LoVo (cell line): ENCODE measurements at regions not wholly inside any gene's neighbourhood (a gene's known extent, or its start where the extent isn't known, plus 50 kb on each side); places are given as distances from the start of the nearest gene placed in this dataset.

ENCODE experiments used
- DNase-seq: peaks from one replicate; pipeline ENCODE4 v3.0.0-alpha.2; 2016; ENCODE audit warnings: low spot score

DNA sequence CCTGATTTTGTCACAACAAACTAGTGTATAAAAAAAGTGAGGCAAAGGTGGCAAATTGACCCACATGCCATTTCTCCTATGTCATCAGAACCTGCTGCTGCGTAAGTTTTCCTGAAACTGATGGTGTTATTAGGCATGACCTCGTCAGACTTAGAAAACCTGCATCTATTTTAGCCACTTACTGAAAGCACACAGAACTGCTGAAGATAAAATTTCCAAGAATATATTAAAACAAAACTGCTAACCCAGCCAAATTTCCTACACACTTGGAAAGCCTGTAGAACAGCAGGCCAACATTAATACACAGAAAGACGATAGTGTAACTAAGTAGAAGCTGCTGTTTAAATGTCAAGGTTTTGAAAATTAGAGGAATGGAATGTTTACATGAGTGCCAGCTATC, 674.5 kb upstream of the CXADR start:
- no peak for DNase-seq

DNA sequence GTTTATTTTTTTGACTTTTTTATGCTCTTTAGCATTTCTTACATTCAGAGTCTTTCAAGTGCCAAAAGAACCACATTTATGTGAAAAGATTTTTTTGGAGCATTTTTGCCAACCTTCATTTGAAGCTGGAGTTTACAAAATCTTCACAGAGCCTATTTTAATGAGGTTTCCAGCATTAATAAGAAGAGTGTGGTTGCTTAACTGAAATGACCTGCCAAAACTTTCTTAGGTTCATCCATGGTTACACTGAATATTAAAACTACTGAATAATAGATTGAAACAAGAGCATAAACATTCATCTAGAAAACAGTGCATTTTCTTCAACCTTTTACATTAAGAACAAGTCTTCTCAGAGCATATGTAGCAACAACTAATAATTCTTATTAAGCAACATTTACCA, 672.3 kb upstream of the CXADR start:
- DNase-seq, result no peak

DNA sequence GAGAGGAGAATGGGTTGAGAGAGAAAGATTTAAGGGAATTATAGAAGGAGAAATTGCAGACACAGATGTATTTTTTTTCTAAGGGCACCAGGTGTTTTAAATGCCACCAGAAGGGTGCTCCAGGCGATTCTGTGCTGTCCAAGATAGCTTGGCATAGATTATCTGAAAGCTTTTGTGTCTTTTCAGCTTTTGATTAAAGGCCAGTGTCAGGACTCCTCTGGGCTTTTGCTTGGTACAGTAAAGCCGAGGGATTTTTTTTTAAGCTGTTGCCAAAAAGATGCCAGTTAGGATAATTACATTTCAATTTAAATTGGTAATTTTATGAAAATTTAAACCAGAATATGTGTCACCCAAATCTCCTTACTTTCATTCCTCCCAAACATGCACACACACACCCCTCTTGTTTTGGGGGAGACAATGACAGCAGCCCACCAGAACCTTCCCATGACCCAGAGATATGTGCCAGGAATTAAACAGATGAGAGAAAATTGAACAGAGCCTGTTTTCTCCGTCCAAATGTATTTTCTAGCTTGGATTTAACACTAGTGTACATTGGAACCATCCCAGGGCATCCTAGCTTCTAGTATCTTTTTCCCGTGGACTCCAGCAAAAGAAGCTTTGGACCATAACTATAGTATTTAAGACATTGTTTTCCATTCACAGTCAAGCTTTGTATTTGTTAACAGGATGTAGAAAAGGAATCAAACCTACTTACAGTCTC, 670.7 kb upstream of the CXADR start:
- no peak for DNase-seq

DNA sequence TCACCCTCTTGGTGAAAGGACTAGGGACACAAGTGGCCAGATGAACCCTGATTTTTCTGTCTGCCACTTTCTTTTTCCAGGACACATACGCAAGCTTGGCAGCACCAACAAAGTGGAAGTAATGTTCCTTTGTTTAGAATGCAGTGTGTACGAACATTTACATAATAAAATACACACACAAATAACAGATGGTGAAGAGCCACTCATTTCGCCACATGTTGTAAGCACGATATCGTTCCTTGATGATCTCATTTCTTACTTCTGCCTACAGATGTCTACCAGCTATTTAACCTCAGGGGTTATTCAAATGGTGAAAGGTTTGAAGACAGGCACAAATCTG, 670.2 kb upstream of the CXADR start:
- no peak for DNase-seq

DNA sequence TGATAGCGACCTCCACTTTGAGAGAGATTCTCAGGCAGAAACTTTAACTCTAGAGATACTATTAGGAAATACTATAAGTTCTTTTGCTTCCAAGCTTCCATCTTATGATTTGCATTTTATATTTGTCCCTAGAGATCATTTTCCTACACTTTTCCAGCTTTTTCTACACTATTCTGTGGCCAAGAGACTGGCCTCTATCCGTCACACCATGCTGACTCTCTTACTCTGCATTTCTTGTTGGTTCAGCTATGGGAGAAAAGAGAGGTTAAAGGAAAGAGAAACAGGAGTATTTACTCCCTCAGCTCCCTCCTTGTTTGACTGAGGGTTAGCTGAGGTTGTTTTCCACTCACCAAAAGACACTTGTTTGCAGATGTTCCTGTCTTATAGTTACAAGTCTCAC, 665.6 kb upstream of the CXADR start:
- DNase-seq, result no peak

DNA sequence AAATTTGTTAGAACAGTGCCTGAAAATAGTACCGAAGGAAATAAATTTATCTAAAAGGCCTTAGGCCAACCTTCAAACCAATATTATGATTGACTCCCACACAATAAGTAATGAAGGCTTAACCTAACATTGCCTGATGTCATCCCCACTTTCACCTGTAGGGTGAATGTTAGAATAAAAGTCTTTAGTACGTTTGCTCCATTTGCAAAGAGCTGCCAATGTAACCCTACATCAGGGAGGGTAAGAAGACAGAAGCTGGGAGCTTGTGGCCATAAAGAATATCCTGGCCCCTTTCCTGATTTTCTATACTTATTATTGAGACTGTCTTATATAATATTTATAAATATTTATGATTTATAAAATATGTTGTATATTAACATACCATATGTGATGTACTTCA, 661.8 kb upstream of the CXADR start:
- DNase-seq, result no peak

DNA sequence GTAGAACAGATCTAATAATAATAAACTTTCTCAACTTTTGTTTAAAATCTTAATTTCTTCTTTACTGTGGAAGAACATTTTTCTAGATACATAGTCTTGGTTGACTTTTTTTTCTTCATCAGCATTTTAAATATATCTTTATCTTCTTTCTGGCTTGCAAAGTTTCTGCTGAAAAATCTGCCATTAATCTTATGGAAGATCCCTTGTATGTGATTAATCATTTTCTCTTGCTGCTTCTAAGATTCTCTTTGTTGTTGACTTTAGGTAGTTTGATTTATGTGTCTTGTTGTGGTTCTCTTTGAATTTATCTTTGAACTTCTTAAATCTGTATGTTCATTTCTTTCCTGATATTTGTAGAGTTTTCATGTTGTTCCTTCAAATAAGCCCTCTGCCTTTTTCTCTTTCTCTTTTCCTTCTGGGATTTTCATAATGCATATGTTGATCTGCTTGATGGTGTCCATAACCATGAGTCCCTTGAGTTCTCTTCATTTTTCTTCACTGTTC, 657.6 kb upstream of the CXADR start:
- DNase-seq, result no peak

DNA sequence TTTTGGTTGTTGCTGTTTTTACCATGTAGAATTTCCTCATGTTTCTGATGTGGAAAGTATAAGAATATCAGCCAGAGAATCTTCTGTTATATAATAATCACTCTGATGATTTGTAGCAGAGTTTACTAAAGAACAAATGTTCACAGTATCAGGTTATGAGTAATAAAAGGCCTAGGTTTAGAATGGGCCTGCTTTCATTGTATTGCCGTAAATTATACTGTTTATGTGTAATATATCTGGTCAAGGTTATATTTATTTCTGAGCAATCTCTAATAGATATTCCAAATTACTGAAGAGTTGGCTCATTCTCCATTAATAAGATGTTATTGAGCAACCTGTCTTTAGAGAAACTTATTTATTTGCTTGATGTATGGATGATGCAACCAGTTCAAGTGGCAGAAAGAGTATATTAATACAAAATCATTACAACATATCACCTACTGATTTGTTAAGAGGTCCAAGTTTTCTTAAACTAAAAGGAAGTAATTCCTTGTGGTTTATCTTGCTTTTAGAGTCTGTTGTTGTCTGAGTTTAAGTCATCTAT, 649.4 kb upstream of the CXADR start:
- DNase-seq, result no peak

DNA sequence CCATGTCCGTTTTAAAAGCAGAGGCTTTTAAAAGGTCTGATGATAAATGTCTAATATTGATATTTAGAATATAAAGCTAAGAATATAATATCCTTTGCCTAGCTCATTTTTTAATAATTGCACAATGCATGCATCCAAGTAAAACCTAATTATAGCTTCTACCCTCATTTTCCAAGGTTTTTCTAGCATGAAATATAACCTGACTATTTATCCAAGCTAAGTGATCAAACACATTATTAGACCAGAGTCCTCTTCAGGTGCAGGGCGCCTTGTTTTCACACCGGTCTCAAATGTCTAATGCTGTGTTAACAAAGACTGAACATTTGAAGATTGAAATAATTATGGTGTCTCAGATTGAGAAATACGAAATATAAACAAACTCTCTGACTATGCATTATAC, 648.9 kb upstream of the CXADR start:
- DNase-seq, result no peak

DNA sequence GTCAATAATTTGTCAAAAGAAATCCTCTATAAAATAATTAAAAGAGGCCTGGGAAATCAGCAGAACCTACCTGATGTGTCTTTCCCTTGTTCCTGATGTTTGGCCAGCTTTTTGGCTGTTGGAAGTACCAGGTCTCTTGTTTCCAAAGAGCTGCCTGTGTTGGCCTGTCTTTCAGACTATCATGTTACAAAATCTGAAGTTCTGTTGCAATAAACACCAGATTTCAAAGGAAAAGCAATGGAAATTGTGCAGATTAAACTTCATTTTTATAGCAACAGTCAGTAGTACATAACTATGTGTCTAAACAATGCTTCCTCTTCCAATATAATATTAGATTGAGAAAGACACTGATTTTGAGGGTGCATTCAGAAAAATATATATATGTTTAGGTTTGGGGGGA, 647.2 kb upstream of the CXADR start:
- DNase-seq, result no peak

DNA sequence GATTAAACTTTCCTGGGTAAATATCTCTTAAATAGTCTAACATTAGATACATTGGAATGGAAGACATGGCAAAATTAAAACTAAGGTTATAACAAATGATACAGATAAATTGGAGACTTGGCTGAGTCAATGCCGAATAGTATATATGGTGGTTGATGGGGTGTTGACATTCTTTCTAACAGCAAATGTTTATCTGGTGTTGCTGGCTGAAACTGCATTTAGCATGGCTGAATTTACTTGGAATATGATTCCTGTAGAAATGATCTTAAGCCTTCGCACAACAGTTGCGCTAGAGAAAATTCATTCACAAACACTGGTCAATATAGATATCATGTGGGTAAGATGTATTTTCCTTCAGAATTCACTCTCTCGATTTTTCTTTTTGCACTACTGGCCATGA, 646.0 kb upstream of the CXADR start:
- no peak for DNase-seq

DNA sequence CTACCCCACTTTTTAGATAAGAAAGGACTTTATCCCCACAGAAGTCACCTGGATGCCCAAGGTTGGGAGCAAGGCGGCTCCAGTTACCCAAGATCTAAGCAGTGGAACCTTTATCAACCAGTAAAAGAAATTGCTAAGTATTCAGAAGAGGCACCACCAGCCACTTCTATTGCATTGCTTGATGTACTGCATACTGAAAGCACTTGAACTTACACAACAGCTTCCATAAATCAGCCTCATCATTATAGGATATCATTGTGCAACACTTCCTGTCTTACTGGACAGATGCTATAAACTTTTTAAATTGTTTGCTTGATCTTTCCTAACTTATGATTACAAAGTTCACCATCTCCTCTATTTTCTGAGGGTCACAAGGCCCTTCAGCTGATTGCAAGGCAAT, 642.7 kb upstream of the CXADR start:
- DNase-seq, result no peak

DNA sequence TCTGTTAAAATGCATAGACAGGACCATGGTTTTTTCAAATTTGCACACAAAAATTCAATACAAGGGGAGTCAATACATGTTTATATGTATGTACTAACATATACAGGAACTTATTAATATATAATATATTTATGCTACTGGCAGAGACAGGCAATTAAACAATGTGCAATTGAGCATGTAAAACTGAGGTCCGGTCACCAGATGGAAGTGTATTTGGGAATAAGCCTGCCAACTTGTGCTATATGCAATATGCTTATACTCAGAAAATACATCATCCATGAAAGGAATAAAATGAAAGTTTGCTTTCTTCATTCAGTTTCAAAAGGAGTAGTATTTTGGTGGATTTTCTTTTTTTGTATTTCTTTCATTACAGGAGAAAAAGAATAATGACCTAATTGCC, 640.2 kb upstream of the CXADR start:
- no peak for DNase-seq

DNA sequence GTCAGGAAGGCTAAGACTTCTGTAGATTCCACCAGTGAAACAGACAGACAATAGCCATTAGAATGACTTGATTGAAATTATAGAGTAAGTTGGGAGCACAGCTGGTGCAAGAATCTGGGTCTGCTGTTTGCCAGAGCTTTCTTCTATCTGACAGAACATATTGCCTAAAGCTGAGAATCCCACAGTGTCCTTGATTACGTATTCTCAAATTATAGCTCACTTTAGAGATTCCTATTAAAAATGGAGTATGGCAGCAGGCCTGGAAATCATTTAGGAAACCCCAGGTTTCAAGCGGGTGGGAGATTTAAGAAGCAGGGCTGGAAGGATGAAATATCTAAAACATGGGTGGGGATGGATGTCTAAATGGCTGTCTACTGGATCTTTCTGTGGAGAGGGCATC, 639.7 kb upstream of the CXADR start:
- DNase-seq, result no peak

DNA sequence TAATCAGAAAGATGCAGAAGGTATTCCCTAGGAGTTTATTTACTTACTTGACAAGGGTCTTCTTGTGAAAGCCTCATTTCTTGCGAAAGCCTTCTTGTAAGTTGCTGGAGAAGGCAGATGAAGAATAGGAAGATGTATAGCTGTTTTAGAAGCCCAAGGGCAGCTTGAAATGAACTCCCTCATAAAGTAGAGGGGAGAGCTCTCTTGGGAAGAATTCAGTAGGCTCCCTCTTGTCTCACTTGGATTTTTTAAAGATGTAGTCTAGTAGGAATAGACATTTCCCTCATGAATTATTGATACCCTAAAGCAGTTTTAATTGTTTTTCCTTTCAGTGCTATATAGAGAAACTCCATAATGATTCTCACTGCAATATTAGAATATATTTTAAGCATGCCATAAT, 639.2 kb upstream of the CXADR start:
- no peak for DNase-seq

DNA sequence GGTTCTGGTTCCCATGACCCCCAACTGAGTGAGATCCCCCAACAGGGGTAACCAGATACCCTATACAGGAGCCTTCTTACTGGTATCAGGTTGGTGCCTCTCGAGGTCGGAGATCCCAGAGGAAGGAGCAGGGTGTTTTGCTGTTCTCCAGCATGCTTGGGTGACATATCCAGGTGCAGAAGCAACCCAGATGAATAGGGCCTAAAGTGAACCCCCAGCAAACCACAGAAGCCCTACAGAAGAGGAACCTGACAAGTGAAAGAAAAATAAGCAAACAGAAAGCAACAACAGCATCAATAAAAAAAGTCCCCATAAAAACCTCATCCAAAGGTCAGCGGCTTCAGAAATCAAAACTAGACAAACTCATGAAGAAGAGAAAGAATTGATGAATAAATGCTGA, 633.4 kb upstream of the CXADR start:
- no peak for DNase-seq

DNA sequence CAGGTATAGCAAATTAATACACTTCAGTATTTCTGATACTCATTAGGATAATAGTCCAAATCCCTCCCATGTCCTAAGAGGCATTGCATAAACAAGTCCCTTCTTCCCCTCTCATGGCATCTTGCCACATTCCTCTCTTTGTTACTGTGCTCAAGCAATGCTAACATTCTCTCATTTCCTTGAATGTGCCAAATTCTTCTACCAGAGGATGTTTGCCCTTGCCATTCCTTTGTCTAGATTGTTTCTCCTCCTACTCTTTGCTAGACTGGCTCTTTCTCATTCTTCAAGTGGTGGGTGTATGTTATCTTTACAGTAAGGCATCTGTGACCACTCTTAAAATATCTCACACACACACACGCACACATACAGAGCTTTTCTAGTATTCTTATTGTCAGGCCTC, 621.0 kb upstream of the CXADR start:
- no peak for DNase-seq

DNA sequence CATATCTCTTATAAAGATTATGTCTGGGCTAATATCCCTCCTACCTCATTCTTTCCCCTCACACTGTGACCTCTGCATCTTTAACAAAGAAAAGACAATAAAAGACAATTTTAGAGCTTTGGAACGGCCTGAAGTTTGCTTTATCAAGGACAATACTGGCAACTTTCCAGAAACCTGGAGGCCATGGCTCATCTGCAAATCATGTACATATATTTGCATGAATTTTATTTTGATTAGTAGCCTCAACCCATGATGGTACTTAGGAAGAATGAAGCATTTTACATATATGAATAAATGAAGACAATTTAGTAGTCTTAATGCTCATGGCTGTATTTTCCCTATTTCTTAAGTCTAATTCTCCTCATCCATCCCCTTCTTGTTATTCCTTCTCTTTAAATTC, 612.2 kb upstream of the CXADR start:
- no peak for DNase-seq

DNA sequence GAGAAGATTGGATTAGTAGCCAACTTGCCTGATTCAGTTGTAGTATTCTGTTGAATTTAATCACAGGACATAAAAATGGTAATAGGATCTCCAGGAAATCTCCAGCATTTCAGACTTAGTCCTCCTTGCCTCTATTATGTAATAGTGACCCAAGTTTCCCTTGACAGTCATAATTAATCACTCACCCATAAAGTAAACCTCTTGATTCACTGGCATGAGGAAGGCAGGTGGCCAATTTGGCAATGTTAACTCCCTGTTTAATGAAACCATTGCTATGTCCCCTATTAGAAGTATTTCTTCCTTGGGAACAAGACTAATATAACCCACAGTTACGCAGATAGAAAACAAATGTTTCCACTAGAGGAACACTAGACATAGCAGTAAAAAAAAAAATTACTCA, 604.8 kb upstream of the CXADR start:
- no peak for DNase-seq

DNA sequence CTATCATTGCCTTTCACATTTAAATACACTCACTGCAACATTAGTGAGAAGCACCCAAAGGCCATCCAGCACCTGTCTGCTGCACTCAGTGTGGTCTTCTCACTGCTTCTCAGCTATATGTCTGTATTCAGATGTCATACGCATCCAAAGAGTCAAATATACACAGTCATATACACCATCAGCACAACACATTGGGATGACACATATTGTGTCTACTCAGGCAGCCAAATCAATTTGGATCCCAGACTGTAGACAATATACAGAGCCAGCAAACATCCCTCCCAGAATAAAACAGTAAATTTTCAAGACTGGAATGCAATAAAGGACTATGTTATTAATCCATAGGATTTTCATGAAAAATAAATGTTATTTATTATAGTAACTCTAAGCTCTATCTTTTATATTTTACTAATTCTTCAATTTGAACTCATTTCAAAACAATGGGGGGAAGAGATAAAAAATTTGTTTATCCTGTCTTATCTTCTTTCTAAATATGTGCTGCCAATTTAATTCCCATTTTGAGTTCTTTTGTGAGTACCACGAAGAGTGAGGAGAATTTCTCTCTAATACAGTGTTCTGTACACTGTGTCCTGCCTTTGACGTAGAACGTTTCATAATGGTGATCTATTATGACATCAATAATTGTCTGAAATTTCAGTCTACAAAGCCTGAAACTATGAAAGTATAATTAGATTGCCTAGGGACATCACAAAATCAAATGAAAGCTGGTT, 602.2 kb upstream of the CXADR start:
- no peak for DNase-seq

DNA sequence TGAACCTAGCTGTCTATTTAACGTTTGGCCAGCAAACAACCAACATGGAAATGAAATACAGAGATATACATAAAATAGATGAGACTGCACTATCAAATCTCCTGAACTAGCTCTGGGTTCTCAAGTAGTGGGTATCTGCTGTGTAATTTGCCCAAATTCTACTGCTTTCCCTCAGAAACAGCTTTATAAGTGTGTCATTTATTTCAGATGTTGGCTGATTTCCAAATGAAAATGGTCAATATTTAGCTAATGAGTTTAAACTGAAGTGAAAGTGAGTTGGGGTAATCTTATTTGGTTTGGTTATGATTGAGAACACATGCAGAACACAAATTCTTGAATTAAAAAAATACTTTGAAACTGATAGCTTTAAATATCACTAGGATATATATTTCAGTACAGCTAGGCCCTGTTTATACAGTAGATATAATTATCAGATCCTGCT, 601.7 kb upstream of the CXADR start:
- DNase-seq, result no peak

DNA sequence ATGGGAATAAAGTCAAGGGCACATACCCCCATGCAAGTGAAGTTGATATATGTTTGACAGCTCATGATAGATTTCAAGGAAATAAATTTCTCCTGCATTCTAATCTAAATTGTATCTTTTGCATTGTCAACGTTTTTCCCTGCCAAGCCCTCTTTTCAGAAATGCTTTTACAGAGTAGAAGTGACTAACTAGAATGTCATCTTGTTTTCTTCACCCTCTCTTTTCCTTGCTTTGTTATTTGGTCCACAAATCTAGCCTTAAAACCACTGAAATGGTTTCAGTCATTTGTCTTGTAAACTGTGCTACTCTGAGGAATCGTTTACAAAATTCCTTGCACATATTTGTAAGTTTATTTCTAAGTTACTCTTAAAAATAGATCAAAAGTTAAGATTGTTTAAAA, 600.8 kb upstream of the CXADR start:
- DNase-seq, result no peak

DNA sequence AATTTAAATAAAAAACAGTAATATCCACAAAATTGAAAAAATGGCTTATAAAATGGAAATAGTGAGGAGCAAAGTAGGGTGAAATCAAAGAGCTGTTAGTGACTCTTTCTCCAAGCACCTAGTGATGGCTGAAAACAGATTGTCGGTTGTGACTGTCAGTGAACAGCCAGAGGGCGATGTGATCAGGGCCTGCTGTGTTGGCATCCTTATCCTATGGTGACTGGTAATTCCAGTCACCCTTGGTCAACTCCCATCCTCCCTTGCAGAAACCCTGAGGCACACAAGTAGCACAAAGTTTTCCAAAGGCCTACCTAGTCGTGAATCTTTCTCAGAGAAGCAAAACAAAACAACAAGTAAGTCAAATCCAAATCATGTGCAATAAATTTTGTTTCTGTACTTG, 599.8 kb upstream of the CXADR start:
- DNase-seq, result no peak

DNA sequence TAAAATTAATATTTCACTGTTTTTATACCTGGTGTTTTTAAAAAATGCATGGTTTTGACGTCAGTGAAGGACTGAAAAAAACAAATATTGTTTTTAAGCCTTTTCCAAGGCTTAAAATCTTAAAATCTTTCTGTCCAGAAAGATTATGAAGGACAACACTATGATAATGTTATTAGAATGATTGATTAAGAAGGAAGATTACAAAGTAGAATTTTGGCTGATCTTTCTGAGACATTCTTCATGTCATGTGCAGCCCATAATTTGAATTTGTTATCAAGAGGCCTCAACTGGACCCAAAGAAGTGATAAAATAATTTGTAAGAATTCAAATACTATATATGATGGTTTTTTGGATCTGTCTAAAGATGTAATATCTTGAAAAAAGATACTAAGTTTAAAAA, 584.4 kb upstream of the CXADR start:
- DNase-seq, result no peak
